AG20443 (cell line): ENCODE measurements at regions not wholly inside any gene's neighbourhood (a gene's known extent, or its start where the extent isn't known, plus 50 kb on each side); places are given as distances from the start of the nearest gene placed in this dataset.
"Not testable (repeated sequence)": the region's sequence is repeated elsewhere in the genome, so short reads cannot be mapped to it uniquely, and the experiment has no call there.

Experiments used
- DNase-seq: peaks from one replicate; pipeline ENCODE4 v3.0.0; 2012; ENCODE audit warnings: low spot score, mixed read lengths

DNA sequence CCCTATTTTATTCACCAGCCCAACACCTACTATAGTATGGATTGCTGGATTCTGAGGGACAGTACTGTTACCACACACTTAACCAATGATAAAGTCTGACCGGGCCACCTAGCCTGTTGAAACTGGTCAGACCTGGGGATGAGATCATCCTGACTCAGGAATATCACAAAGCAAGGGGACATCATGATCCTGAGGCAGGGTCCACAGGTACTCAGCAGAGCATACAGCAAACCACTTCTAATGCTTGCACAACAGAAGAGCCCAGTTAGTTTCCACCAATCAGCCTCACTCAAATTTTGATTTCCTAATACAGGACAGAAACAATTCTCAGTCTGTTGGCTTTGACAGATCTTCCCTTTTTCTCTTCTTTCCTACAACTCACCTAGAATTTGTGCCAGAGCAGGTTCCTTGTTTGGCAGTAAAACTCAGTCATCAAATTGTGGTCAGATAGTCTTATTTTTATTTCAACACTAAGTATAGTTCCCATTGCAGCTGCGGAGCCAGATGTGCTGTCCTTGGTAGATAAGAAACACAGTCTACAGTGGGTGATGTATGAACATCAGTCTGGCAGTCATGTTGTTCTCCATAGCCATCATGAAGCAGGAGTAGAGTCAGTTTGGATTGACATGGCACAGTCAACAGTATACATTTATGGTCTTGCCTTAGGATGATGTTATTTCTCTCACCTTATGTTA lies 90.1 kb upstream of the PRR23C start:
- no peak for DNase-seq

DNA sequence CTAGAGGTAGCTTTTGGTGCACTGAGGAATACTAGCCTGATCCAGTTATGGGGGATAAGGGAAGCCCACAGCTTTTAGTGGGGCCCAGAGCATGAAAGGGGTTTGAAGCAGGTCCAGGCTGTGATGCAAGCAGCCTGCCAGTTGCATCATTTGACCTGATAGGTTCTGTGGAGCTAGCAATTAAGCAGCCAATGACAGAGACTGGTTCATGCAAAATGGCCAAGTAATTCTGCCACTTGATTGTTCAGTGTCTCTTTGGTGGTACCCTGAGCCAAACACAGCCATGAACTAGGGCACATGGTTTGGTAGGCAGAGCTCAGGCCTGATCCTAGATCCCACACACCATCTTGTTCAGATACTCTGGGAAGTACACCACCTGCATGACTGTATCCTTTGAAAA lies 91.0 kb upstream of the PRR23C start:
- DNase-seq: no peak

DNA sequence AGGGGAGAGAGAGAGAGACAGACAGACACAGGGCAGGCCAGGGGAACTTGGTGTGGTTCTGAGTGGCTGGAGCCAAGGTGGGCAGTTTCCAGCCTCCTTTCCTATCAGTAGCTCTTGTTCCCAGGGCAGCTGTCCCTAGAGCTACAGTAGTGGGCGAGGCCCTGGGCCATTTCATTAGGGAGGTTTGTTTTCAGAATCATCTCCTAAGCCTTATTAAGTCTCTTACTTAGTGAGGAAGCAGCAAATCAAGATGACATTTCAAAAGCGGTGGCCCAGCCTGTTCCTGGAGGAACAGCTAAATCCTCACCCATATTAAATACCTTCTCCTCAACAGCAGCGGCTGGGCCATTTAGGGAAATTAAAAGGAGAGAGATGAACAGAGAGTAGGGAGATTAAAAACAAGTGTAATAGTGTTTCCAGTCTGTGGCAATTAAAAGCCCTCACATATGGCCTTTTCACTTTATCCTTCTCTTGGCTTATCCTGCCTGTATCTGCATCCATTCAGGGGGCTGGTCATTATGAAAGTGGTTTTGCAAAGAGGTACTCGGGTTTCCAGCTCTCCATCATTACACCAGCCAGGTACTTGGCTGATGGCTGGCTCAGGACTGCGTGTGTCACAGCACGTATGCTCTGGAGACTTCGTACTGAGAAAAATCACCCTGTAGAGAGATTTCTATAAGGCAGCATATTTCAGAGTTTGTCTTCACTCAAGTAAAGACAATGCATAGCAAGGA lies 91.9 kb upstream of the PRR23C start:
- DNase-seq: no peak

DNA sequence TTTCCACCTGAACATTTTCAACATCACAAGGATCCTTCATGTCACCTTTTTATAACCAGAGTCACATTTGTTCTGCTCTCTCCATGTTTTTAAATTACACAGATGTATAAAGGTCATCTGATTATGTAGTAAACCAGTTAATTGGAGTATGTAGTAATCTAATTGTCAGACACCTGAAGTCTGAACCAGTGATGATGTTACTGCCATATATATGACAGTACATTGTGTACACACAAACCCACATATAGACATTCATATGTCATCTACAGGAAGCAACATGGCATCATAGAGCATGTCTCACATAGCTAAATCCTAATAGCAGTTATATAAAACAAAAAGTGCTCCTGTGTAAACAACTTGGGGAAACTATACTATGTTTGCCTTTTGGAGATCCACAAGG lies 95.9 kb upstream of the PRR23C start:
- DNase-seq: no peak

DNA sequence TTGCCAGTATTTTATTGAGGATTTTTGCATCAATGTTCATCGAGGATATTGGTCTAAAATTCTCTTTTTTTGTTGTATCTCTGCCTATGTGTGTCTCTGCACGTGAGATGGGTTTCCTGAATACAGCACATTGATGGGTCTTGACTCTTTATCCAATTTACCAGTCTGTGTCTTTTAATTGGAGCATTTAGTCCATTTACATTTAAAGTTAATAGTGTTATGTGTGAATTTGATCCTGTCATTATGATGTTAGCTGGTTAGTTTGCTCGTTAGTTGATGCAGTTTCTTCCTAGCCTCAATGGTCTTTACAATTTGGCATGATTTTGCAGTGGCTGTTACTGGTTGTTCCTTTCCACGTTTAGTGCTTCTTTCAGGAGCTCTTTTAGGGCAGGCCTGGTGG lies 101.3 kb upstream of the PRR23C start:
- DNase-seq: not testable (repeated sequence)

DNA sequence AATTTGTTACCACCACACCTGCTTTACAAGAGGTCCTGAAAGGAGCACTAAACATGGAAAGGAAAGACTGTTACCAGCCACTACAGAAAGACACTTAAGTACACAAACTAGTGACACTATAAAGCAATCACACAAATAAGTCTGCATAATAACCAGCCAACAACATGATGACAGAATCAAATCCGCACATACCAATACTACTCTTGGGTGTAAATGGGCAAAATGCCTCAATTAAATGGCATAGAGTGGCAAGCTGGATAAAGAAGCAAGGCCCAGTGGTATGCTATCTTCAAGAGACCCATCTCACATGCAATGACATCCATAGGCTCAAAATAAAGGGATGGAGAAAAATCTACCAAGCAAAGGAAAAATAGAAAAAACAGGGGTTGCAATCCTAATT lies 106.8 kb upstream of the PRR23C start:
- no peak for DNase-seq

DNA sequence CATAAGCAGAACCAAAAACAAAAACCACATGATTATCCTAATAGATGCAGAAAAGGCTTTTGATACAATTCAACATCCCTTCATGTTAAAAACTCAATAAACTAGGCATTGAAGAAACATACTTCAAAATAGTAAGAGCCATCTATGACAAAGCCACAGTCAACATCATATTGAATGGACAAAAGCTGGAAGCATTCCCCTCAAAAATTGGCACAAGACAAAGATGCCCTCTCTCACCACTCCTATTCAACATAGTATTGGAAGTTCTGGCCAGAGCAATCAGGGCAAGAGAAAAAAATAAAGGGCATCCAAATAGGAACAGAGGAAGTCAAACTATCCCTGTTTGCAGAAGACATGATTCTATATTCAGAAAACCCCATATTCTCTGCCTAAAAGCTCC lies 108.7 kb upstream of the PRR23C start:
- not testable (repeated sequence) for DNase-seq

DNA sequence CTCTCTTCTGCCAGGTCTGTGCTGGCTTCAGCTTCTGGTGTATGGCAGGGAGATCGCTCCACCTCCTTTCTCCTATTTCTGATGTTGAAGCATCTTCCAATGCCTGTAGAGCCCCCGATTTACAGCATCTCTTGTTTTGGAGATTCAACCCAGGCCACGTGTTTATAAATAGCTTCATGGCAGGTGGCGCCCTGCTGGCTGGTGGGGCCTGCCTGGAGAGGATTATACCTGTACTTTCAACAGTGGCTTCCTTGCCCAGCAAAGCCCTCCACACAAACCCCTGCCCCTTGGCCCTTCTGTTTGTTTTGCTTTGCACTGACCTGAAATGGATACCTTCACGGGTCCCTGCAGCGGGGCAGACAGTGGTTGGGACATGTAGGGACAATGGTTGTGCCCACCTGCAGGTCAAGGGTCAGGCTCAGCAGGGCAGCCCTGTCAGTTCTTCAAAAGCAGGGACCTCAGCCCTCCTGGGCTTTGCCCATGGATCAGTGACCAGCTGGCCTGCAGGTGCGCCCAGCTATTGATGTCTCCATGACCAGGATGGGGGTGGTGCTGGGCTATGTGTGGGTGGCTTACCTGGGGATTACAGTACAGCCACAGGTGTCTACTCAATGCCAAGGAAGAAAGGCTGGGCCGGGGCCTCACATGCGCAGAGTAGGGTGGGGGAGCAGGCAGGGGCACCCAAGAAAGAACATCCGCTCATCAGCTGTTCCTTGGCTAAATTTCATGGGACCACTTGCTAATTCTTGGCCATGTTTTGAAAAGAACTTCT lies 112.7 kb upstream of the PRR23C start:
- no peak for DNase-seq

DNA sequence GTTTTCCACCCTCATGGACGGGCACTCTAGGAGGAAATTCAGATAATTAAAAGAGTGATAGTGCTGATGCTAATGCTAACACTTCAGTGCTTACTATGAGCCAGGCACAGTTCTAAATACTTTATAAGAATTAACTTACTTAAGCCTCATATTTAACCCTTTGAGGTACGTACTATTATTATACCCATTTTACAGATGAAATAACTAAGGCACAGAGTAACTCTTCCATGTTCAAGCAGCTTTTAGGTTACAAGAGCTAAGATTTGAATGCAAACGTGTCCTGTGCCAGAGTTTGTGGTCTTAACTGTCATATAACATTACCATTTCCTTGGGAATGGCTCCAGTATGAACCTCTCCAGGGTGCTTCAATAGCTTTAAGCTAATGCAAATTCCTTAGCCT lies 114.7 kb upstream of the PRR23C start:
- no peak for DNase-seq

DNA sequence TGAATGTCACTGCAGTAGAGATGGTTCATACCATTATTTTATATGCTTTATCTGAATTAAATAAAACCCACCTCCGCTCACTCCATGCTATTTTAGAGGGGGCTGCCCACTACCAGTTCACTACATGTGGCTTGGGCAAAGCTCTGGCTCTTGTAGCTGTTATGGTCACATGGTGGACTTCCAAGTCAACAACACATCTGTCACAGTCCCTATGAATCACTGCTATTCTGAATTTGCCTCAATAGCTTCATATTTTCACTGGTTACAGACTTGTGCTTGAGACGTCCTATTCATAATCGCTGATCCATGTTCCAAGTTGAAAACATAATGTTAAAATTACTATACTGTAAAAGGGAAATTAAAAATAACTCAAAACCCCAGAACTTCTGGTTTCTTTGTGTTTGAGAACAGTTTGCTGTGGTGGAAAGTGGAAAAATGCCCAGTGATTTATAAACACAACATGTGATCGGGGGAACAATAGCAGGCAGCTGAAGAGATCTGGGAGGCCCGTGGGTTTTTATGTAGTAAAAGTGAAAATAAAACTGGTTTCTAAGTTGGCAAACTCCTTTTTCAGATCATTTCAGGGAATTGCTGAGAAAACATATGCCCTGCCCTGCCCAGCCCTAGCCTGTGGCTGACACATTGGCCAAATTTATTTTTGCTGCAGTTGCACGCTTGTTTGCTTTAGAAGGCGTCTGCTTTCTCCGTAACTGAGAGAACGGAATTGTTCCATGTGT lies 128.8 kb upstream of the PRR23C start:
- peak; percentile 70 for DNase-seq

DNA sequence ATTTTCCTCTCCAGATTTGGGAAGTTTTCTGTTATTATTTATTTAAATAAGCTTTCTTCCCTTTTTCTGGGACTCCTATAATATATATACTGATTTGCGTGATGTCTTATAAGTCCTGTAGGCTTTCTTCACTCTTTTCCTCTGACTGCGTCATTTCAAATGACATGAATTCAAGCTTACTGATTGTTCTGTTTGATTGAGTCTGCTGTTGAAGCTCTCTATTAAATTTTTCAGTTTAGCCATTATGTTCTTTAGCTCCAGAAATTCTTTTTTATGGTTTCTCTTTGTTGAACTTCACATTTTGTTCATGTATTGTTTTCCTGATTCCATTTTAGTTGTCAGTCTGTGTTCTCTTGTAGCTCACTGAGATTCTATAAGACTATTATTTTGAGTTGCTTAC lies 135.8 kb upstream of the PRR23C start:
- DNase-seq: no peak

DNA sequence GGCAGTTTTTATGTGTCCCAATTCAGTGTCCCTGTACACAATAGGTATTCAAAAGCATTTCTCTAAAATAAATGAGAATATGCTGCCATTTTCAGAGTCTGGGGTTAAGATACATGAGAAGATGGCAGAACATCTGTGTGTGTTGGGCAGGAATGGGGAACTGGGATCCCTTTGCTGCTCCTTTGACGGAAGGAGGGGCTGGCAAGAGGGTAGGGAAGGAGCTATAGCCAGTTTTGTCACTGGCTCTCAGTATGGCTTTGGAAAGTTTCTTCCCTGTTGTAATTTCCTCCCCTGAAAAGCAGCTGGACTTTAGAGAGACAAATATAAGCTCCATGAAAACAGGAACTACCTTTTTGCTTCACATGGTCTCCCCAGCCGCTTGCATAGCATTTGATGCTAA lies 137.5 kb upstream of the PRR23C start:
- no peak for DNase-seq

DNA sequence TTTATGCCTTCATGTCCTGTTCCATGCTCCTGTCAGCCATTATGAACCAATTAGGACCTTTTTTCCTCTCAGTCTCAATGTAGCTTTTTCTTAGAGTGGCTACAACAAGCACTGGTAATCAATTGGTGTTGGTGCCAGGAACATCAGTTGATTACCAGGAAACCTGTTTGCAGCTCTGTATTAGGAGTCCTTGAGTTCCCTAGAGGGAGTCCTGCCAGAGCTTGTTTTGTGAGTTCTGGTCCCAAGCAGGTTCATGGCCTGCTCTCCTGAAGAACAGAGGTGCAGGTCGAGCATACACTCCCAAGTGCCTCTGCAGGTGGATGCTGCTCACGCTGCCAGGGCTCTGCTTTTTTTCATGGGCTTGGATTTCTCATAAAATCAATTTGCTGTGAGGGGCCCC lies 137.9 kb upstream of the PRR23C start:
- DNase-seq: no peak

DNA sequence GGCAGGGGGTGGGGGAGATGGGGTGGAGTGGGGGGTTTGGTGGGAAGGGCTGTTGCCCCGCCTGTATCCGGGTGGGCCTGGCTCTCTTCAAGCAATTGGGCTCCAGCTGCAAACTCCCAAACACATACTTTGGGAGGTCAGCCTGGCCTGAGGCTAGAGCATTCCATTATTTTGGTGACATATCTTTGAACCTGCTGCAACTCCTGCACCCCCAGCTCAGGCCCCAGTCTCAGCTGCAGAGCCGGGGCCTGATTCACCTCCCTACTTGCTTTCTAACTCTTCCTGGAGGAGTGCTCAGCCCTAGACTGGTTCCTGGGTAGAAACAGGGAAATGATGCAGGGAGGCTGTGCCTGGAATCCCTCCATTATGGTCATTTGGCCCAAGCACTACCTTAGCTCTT lies 140.8 kb upstream of the PRR23C start:
- no peak for DNase-seq

DNA sequence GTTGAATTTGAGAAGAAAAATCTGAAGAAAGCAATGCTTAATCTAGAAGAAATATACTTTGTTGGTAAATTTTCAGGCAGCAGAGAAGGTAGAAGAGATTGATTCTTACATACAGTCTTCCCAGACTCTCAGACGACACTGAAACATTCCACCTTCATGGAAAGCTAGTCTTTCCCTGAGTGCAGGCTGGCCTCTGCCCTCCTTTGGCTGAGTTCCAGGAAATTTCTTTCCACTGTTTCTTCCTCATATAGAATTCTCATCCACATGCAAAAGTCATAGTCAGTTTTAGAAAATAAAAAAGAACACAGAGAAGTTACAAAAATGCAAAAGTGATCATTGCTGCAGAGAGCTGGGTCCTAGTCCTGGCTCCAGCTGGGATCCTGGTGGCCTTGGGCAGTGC lies 142.5 kb upstream of the PRR23C start:
- no peak for DNase-seq

DNA sequence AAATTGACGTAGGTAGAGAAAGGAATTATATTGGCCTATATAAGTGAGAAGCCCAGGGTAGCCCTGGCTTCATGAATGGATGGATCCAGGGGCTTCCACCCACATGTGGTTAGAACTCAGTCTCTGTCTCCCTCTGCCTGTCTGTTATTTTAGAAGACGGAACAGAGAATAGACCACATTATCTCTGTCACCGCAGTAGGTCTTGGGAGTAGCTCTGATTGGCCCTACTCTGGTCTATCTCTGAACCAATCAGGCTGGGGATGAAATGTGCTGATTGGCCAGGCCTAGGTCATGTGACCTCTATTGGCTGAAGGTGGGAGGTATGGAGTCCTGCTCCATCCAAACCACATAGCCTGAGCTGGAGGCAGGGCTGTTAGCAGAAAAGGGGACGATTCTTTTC lies 143.0 kb upstream of the PRR23C start:
- DNase-seq: no peak

DNA sequence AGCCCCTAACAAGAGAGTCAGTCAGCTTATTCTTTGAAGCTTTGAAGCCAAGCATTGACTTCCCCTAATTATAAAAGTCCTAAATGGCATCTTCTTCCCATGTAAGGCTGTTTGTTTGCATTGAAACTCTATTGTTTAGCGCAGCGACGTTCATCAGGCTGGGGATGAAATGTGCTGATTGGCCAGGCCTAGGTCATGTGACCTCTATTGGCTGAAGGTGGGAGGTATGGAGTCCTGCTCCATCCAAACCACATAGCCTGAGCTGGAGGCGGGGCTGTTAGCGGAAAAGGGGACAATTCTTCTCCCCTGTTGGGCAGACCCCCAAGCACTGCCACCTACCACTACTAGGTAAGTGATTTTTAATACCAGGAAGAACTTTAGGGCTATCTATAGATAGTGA lies 145.3 kb upstream of the PRR23C start:
- DNase-seq: no peak

DNA sequence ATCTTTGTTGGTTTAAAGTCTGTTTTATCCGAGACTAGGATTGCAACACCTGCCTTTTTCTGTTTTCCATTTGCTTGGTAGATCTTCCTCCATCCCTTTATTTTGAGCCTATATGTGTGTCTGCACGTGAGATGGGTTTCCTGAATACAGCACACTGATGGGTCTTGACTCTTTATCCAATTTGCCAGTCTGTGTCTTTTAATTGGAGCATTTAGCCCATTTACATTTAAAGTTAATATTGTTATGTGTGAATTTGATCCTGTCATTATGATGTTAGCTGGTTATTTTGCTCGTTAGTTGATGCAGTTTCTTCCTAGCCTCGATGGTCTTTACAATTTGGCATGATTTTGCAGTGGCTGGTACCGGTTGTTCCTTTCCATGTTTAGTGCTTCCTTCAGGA lies 149.4 kb upstream of the MRPS22 start:
- DNase-seq: not testable (repeated sequence)

DNA sequence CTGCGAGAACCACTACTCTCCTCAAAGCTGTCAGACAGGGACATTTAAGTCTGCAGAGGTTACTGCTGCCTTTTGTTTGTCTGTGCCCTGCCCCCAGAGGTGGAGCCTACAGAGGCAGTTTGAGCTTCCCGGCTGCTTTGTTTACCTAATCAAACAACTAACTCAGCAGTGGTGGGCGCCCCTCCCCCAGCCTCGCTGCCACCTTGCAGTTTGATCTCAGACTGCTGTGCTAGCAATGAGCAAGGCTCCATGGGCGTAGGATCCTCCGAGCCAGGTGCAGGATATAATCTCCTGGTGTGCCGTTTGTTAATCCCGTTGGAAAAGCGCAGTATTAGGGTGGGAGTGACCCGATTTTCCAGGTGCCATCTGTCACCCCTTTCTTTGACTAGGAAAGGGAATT lies 147.7 kb upstream of the MRPS22 start:
- DNase-seq: not testable (repeated sequence)

DNA sequence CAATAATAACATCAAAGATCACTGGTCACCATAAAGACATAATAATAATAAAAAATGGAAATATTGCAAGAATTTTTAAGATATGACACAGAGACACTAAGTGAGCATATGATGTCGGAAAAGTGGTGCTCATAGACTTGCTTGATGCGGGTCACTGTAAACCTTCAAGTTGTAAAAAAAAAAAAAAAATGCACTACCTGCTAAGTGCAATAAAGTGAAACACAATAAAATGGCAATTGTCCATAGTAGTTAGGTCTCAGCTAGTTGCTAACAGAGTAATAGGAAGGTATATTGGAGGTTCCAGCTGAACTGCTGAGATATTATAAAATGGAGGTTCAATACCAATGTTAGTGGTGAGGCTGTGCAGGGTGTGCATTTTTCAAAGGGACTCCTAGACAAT lies 146.6 kb upstream of the MRPS22 start:
- DNase-seq: no peak

DNA sequence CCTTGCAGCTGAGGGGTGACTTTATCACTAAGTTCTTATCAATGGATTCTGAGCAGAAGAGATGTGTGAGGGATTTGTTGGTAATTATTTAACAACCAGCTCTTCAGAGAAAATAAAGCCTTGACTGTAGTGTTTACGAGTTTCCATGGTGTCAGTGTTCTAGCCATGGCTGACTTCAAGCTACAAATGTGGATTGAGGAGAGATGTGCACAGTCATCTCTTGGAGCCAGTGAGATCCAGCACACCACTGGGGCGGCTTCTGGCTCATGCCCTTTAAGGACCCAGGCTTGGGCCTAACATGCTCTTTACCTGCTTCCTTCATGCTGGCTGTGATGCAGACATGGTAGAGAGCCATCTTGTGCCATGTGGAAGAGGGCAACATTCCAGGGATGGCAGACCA lies 145.6 kb upstream of the MRPS22 start:
- no peak for DNase-seq

DNA sequence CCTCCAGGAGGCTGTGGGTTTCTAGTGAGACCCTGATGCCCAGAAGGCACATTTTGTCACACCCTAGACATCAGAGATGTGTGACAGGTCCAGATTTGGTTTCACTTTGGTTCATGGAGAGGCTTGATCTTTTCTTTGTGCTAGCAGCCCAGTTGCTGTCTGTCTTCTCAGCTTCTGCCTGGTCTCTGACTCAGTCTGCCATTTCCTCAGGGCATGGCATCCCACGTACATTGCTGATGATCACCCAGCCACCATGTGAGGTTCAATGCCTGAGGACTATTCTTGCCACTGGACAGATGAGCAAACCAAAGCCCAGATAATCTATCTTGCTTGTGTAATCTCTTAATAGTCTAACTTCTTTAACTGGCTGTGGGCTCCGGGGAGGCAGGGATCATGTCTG lies 144.9 kb upstream of the MRPS22 start:
- DNase-seq: peak; percentile 32
